Right lobe of liver (tissue), 6 donors: ENCODE measurements at regions not wholly inside any gene's neighbourhood (a gene's known extent, or its start where the extent isn't known, plus 50 kb on each side); places are given as distances from the start of the nearest gene placed in this dataset.
"Not testable (repeated sequence)": the region's sequence is repeated elsewhere in the genome, so short reads cannot be mapped to it uniquely, and the experiment has no call there.

Experiments
- ATAC-seq, 4 donors: fragments of 200-7000 bp; cut with Tn5 transposase; one replicate each; pipeline ENCODE4 v1.9.1; 2020; ENCODE audit warnings: mild to moderate bottlenecking in 4 of 4, moderate library complexity in 4 of 4
- DNase-seq, 3 donors: peaks; one replicate each; pipeline ENCODE4 v3.0.0-alpha.2; 2020
- H3K27ac ChIP-seq, 3 donors: fragments of 200-600 bp; one replicate each; pipeline ENCODE4 v1.8.0; 2022
- H3K27me3 ChIP-seq, 2 donors: fragments of 200-600 bp; one replicate each; pipeline ENCODE4 v1.8.0; 2022
- H3K36me3 ChIP-seq, 4 donors: fragments of 200-600 bp; sonication (generic) in 1 of 4; one replicate each; pipeline versions ENCODE4 v1.5.1 to v1.8.0; 2017 to 2022; ENCODE audit warnings: control low read depth in 1 of 4
- H3K4me1 ChIP-seq, 4 donors: fragments of 200-600 bp; sonication (generic) in 1 of 4; one replicate each; pipeline versions ENCODE4 v1.5.1 to v1.8.0; 2017 to 2022; ENCODE audit warnings: control low read depth in 1 of 4
- H3K4me3 ChIP-seq, 3 donors: fragments of 200-600 bp; one replicate each; pipeline ENCODE4 v1.8.0; 2022
- H3K9me3 ChIP-seq, 4 donors: fragments of 200-600 bp; sonication (generic) in 1 of 4; one replicate each; pipeline versions ENCODE4 v1.5.1 to v1.8.0; 2017 to 2022; ENCODE audit warnings: control low read depth in 1 of 4
- CTCF ChIP-seq, 4 donors: fragments of 200-600 bp in 3 of 4; fragments of 450-650 bp in 1 of 4; IDR thresholded peaks; one replicate each; pipeline versions ENCODE4 v1.5.1 to v1.8.0; 2016 to 2022; ENCODE audit warnings: antibody characterized with exemption in 4 of 4, mild to moderate bottlenecking in 2 of 4
- POLR2A ChIP-seq: fragments of 450-650 bp; IDR thresholded peaks from one replicate; pipeline ENCODE4 v1.6.1; 2017; ENCODE audit warnings: antibody characterized with exemption, mild to moderate bottlenecking
- WGBS: methylation state at CpG from one replicate; pipeline ENCODE4 v1.1.6; 2018; ENCODE audit warnings: low coverage, low lambda C conversion rate; ENCODE audit not compliant: insufficient coverage; ENCODE audit errors: missing lambda C conversion rate; 5-methylcytosine and 5-hydroxymethylcytosine counted together
- intact Hi-C, 2 donors: fragments of 100-400 bp; cut with DNase I; formaldehyde crosslinking; loops; one replicate each; pipeline versions ENCODE4 v1.11.2 to v1.14.1; 2022
- donor health status: DM: no; HTN: yes; CAD: no.
- donor health status: DM: no; HTN: no; CAD: no.
- donor health status: DM: no; HTN: no; CAD: no.
- donor health status: DM: no; HTN: yes; CAD: no.
- donor health status: DM: no; HTN: yes; CAD: no.

GRCh38 chr1:60655679-60656355 is 426.5 kb upstream of the NFIA start:
- Histone ChIP-seq H3K9me3 (no peaks in the 10 kb centered on the region), H3K4me3 (no peak overlapping the region), H3K27ac (no peak overlapping the region), H3K4me1 (no peaks in the 10 kb centered on the region), H3K36me3 (no peaks in the 10 kb centered on the region), H3K27me3 (no peaks in the 10 kb centered on the region)
- DNase-seq = no peak
- intact Hi-C loops = no loop called here
- ATAC-seq = no peak
- WGBS = 46% methylated on average over 2 of the region's 2 CpGs
- TF ChIP-seq POLR2A (no peak), CTCF (IDR thresholded peaks at IDR 0.05) (no peak)

- H3K4me3 ChIP-seq, H3K36me3 ChIP-seq, H3K27me3 ChIP-seq, H3K4me1 ChIP-seq, H3K9me3 ChIP-seq, intact Hi-C loops, DNase-seq, H3K27ac ChIP-seq, ATAC-seq: not testable (repeated sequence)
- WGBS = 94% methylated on average over 5 of the region's 32 CpGs
These were observed 442.3 kb upstream of the NFIA start for GRCh38 chr1:60640033-60640551.

GRCh38 chr1:60639287-60639686 is 443.1 kb upstream of the NFIA start:
- H3K4me1 ChIP-seq = no peaks in the 10 kb centered on the region
- DNase-seq (no peak), ATAC-seq (no peak)
- H3K27me3 ChIP-seq = no peaks in the 10 kb centered on the region
- H3K4me3 ChIP-seq = no peak overlapping the region
- TF ChIP-seq CTCF (IDR thresholded peaks at IDR 0.05) (no peak), POLR2A (no peak)
- H3K36me3 ChIP-seq = no peaks in the 10 kb centered on the region
- H3K27ac ChIP-seq = no peak overlapping the region
- H3K9me3 ChIP-seq = no peaks in the 10 kb centered on the region
- intact Hi-C loops = no loop called here

GRCh38 chr1:60637651-60638050 is 444.7 kb upstream of the NFIA start:
- 29% methylated on average over 1 of the region's 1 CpG for WGBS
- TF ChIP-seq CTCF (IDR thresholded peaks at IDR 0.05) = no peak
- TF ChIP-seq POLR2A = no peak
- H3K4me3 ChIP-seq = no peak overlapping the region
- H3K27ac ChIP-seq = no peak overlapping the region
- no peaks in the 10 kb centered on the region for H3K27me3 ChIP-seq
- ATAC-seq (no peak), DNase-seq (no peak)
- H3K9me3 ChIP-seq = no peaks in the 10 kb centered on the region
- no peaks in the 10 kb centered on the region for H3K36me3 ChIP-seq
- intact Hi-C loops = no loop called here
- no peaks in the 10 kb centered on the region for H3K4me1 ChIP-seq

- DNase-seq = no peak
These were observed 445.4 kb upstream of the NFIA start for GRCh38 chr1:60636946-60637345.

More at GRCh38 chr1:60636946-60637345, 445.4 kb upstream of the NFIA start:
- Histone ChIP-seq H3K4me1 (no peaks in the 10 kb centered on the region), H3K4me3 (no peak overlapping the region), H3K36me3 (no peaks in the 10 kb centered on the region), H3K27me3 (no peaks in the 10 kb centered on the region), H3K9me3 (no peaks in the 10 kb centered on the region), H3K27ac (no peak overlapping the region)
- ATAC-seq = no peak
- TF ChIP-seq CTCF (IDR thresholded peaks at IDR 0.05) = no peak
- no peak for TF ChIP-seq POLR2A
- 64% methylated on average over 2 of the region's 2 CpGs for WGBS
- intact Hi-C loops = no loop called here
